SU-DHL-6 (cell line): ENCODE measurements at regions not wholly inside any gene's neighbourhood (a gene's known extent, or its start where the extent isn't known, plus 50 kb on each side); places are given as distances from the start of the nearest gene placed in this dataset.

Experiments used
- H2AFZ ChIP-seq: fragments of 200-600 bp; sonication (generic); 2 replicates; pipeline ENCODE4 v1.6.1; 2014; ENCODE audit warnings: low read depth, mild to moderate bottlenecking, moderate library complexity, mixed read lengths, antibody characterized with exemption, low read length; ENCODE audit not compliant: severe bottlenecking
- H3F3A ChIP-seq: fragments of 200-600 bp; shearing (Covaris generic); 2 replicates; pipeline ENCODE4 v1.6.0; 2016; ENCODE audit warnings: antibody characterized with exemption, mild to moderate bottlenecking; ENCODE audit not compliant: insufficient read depth
- H3K27ac ChIP-seq: fragments of 200-600 bp; sonication (generic); 2 replicates; pipeline ENCODE4 v1.5.1; 2016; ENCODE audit warnings: low read depth, mild to moderate bottlenecking, low read length, moderate library complexity, mixed read lengths
- H3K27me3 ChIP-seq: fragments of 200-600 bp; sonication (generic), shearing (Covaris generic); 2 replicates; pipeline ENCODE4 v1.6.0; 2014; ENCODE audit warnings: mild to moderate bottlenecking, low read length
- H3K36me3 ChIP-seq: fragments of 200-600 bp; sonication (generic); 2 replicates; pipeline ENCODE4 v1.6.1; 2014; ENCODE audit warnings: mild to moderate bottlenecking, low read length, mixed read lengths
- H3K4me2 ChIP-seq: fragments of 300-600, 200-600 bp; shearing (Covaris generic), sonication (generic); 2 replicates; pipeline ENCODE4 v1.6.0; 2014; ENCODE audit warnings: low read length, low read depth, mild to moderate bottlenecking; ENCODE audit not compliant: poor library complexity, severe bottlenecking
- H3K4me3 ChIP-seq: fragments of 200-600 bp; sonication (generic); 2 replicates; pipeline ENCODE4 v1.5.1; 2014; ENCODE audit warnings: antibody characterized with exemption, low read length, mild to moderate bottlenecking, mixed read lengths; ENCODE audit not compliant: insufficient read depth, poor library complexity, severe bottlenecking
- H3K79me2 ChIP-seq: fragments of 200-600 bp; sonication (generic); 2 replicates; pipeline ENCODE4 v1.6.1; 2014; ENCODE audit warnings: mild to moderate bottlenecking, low read length, moderate library complexity; ENCODE audit not compliant: insufficient read depth
- H3K9ac ChIP-seq: fragments of 200-600 bp; sonication (generic); 2 replicates; pipeline ENCODE4 v1.7.0; 2014; ENCODE audit warnings: mild to moderate bottlenecking, low read length
- H3K9me2 ChIP-seq: fragments of 200-600 bp; sonication (generic); replicated peaks from 2 replicates; pipeline ENCODE4 v1.6.1; 2014; ENCODE audit warnings: low read length; ENCODE audit not compliant: insufficient read depth
- H3K9me3 ChIP-seq: fragments of 200-600 bp; sonication (generic); 2 replicates; pipeline ENCODE4 v1.6.1; 2014; ENCODE audit warnings: low read length, mixed read lengths; ENCODE audit not compliant: insufficient read depth
- H4K20me1 ChIP-seq: fragments of 200-600 bp; sonication (generic); 2 replicates; pipeline ENCODE4 v1.6.1; 2014; ENCODE audit warnings: low read depth, mild to moderate bottlenecking, antibody characterized with exemption, low read length, moderate library complexity, mixed read lengths
- EZH2phosphoT487 ChIP-seq: fragments of 200-600 bp; sonication (generic), shearing (Covaris generic); conservative IDR thresholded peaks from 2 replicates; pipeline ENCODE4 v1.6.1; 2018; ENCODE audit warnings: mild to moderate bottlenecking, antibody characterized with exemption, low read length, moderate library complexity, mixed read lengths
- TF ChIP-seq, protein P1 (sequence below): fragments of 200-600 bp; sonication (generic); IDR thresholded peaks from one replicate; pipeline ENCODE4 v1.5.1; 2017; ENCODE audit warnings: antibody characterized with exemption, mild to moderate bottlenecking, low read length, moderate library complexity; ENCODE audit not compliant: insufficient read depth, poor library complexity, severe bottlenecking

DNA sequence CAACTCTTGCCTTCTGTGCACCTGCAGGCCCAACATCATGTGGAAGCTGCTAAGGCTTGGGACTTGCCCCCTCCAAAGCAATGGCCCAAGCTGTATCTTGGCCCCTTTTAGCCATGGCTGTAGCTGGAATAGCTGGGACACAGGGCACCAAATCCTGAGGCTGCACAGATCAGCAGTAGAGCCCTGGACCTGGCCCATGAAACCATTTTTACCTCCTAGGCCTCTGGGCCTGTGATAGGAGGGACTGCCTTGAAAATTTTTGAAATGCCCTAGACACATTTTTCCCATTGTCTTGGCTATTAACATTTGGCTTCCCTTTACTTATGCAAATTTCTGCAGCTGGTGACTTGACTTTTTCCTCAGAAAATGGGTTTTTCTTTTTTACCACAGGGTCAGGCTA is 68.7 kb downstream of the ING1 start:
- H3K9me3 ChIP-seq: peaks cover 5% of the 10 kb centered on the region; the same call in 1 of the 2 replicates
- TF ChIP-seq EZH2phosphoT487: no peak
- TF ChIP-seq, protein P1, sequence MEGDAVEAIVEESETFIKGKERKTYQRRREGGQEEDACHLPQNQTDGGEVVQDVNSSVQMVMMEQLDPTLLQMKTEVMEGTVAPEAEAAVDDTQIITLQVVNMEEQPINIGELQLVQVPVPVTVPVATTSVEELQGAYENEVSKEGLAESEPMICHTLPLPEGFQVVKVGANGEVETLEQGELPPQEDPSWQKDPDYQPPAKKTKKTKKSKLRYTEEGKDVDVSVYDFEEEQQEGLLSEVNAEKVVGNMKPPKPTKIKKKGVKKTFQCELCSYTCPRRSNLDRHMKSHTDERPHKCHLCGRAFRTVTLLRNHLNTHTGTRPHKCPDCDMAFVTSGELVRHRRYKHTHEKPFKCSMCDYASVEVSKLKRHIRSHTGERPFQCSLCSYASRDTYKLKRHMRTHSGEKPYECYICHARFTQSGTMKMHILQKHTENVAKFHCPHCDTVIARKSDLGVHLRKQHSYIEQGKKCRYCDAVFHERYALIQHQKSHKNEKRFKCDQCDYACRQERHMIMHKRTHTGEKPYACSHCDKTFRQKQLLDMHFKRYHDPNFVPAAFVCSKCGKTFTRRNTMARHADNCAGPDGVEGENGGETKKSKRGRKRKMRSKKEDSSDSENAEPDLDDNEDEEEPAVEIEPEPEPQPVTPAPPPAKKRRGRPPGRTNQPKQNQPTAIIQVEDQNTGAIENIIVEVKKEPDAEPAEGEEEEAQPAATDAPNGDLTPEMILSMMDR: no peak

DNA sequence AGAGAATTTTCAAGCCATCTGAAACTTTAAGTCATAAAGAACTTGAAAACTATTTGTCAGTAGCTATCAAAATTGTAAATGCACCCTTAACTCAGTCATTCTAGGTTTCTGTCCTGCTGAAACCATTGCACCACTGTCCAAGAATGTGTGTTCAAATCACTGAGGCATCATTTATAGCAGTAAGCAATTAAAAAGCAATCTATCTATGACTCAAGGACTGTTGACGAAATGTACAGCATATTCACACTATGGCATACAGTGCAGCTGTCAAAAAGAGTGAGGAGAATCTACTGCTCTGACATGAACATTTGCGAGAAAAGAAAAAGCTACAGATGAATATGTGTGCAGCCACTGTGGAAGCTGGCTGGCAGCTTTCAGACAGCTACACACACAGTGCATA is 71.2 kb downstream of the ING1 start:
- no peaks in the 10 kb centered on the region for H3K79me2 ChIP-seq
- TF ChIP-seq EZH2phosphoT487: no peak
- H3K27ac ChIP-seq: no peak overlapping the region
- no peak overlapping the region for H3K4me2 ChIP-seq
- peaks cover 5% of the 10 kb centered on the region; the same call in 1 of the 2 replicates for H3K9me3 ChIP-seq
- no peaks in the 10 kb centered on the region for H3K36me3 ChIP-seq
- H3K9me2 ChIP-seq: no peaks in the 10 kb centered on the region
- no peak overlapping the region for H3K9ac ChIP-seq
- H3K4me3 ChIP-seq: no peak overlapping the region
- H3F3A ChIP-seq: no peaks in the 10 kb centered on the region
- H3K27me3 ChIP-seq: 0 out of 2 replicates have a peak, but pooled peaks cover 2% of the 10 kb centered on the region
- no peak overlapping the region for H2AFZ ChIP-seq
- H4K20me1 ChIP-seq: no peaks in the 10 kb centered on the region

More for the DNA sequence above, 68.7 kb downstream of the ING1 start:
- Histone ChIP-seq H3K36me3 (no peaks in the 10 kb centered on the region), H3F3A (no peaks in the 10 kb centered on the region), H4K20me1 (no peaks in the 10 kb centered on the region), H3K79me2 (no peaks in the 10 kb centered on the region), H3K27ac (no peak overlapping the region), H3K9me2 (no peaks in the 10 kb centered on the region), H3K27me3 (0 out of 2 replicates have a peak, but pooled peaks cover 2% of the 10 kb centered on the region), H3K9ac (no peak overlapping the region), H2AFZ (no peak overlapping the region), H3K4me3 (no peak overlapping the region), H3K4me2 (no peak overlapping the region)

DNA sequence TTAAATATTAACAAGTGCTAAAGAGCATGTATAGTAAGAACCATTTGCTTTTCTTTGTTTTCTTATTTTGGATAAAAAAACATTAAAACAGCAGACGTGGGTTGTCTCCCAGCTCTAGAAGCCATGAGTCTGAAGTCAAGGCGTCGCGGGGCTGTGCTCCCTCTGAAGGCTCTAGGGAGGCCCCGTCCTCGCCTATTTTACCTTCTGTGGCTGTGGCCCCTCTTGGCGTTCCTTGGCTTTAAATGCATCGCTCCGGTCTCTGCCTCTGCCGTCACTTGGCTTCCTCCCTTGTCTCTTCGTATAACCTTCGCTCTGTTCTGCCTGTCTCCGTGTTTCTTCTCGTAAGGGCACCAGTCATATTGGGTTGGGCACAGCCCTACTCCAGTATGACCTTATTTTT is 75.3 kb downstream of the ING1 start:
- H3K36me3 ChIP-seq: no peaks in the 10 kb centered on the region
- peaks cover 5% of the 10 kb centered on the region; the same call in 1 of the 2 replicates for H3K27me3 ChIP-seq
- H3K9me2 ChIP-seq: no peaks in the 10 kb centered on the region
- H4K20me1 ChIP-seq: no peaks in the 10 kb centered on the region
- no peak overlapping the region for H2AFZ ChIP-seq
- H3K9me3 ChIP-seq: peaks cover 27% of the 10 kb centered on the region; the same call in 1 of the 2 replicates
- TF ChIP-seq, protein P1: no peak
- no peak for TF ChIP-seq EZH2phosphoT487
- no peak overlapping the region for H3K27ac ChIP-seq
- no peak overlapping the region for H3K4me3 ChIP-seq
- H3K9ac ChIP-seq: no peak overlapping the region
- H3K79me2 ChIP-seq: no peaks in the 10 kb centered on the region
- H3K4me2 ChIP-seq: no peak overlapping the region
- H3F3A ChIP-seq: no peaks in the 10 kb centered on the region

DNA sequence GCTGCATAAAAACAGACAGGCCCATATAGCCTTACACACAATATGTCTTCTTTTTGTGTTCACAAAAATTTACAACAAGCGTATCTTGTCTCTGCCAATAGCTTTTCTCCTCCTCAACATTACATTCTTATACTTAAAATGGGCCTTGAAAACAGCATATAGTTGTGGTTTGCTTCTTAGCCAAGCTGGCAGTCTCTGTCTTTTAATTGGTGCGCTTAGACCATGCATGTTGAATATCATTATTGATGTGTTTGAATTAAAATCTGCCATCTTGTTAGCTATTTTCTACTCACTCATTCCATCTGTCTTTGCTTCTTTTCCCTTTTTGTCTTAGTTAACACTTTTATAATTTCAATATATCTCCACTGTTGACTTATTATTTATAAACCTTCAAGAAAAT is 76.4 kb downstream of the ING1 start:
- Histone ChIP-seq H3K4me2 (no peak overlapping the region), H3K27ac (no peak overlapping the region), H3K27me3 (peaks cover 3% of the 10 kb centered on the region; the same call in 1 of the 2 replicates), H2AFZ (no peak overlapping the region), H3K79me2 (no peaks in the 10 kb centered on the region), H4K20me1 (no peaks in the 10 kb centered on the region), H3K36me3 (no peaks in the 10 kb centered on the region), H3K9me3 (peaks cover 31% of the 10 kb centered on the region; the same call in 1 of the 2 replicates), H3K4me3 (no peak overlapping the region), H3K9ac (no peak overlapping the region), H3F3A (no peaks in the 10 kb centered on the region), H3K9me2 (no peaks in the 10 kb centered on the region)
- TF ChIP-seq, protein P1: no peak
- TF ChIP-seq EZH2phosphoT487: no peak
